ENCODE measurements at regions not wholly inside any gene's neighbourhood (a gene's known extent, or its start where the extent isn't known, plus 50 kb on each side); places are given as distances from the start of the nearest gene placed in this dataset.

DNA sequence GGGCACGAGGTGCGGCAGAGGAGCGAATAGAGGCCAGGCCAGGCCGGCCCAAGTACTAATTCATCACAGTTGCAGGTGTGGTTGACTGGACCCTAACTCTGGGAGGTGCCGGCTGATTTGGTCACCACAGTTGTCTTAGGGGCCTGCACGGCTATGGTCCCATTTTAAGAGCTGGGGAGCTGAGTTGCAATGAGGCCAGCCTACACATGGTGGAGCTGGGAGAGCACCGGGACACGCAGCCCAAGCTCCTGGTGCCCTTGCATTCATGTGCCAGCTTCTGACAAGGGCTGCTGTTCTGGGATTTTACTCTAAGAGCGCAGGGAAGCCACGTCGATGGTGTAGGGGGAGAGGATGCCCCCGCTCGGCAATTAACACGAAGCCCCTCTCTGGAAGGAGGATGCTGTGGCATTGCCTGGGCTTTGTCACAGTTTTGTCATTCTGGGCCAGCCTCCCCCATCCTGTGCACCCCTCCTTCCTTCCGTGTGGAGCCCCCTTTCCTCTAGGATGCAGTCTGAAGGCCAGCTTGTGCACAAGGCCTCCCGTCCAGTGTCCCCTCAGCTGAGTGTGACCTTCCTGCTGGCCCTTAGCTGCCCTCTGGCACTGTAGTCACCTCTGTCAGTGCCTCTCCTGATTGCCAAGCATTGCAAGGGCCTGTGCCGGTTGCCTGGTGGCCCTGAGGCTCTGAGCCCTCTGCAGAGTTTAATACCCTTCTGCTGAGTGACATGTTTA, 109.4 kb upstream of the C1QTNF9B start:
- peaks cover 7% of the 10 kb centered on the region for H3K4me1 ChIP-seq (ENCODE audit: control insufficient read depth, insufficient read depth, low read length)
- H3K27me3 ChIP-seq (ENCODE audit: control insufficient read depth, insufficient read depth, low read length, poor library complexity, severe bottlenecking), result no peaks in the 10 kb centered on the region
- H3K4me3 ChIP-seq (ENCODE audit: insufficient read depth, low read depth, low read length), result no peak overlapping the region
- H3K9me3 ChIP-seq (ENCODE audit: control insufficient read depth, low read length), result no peaks in the 10 kb centered on the region
- 90 to 94% methylated on average over 17 of the region's 17 CpGs for WGBS, 2 experiments
- H3K36me3 ChIP-seq (ENCODE audit: control insufficient read depth, insufficient read depth, low read length), result no peaks in the 10 kb centered on the region
- no peak overlapping the region for H3K27ac ChIP-seq (ENCODE audit: insufficient read depth, low read depth, low read length, poor library complexity, severe bottlenecking)

- Histone ChIP-seq H3K4me3 (ENCODE audit: insufficient read depth, low read depth, low read length) (no peak overlapping the region), H3K27ac (ENCODE audit: insufficient read depth, low read depth, low read length, poor library complexity, severe bottlenecking) (no peak overlapping the region), H3K36me3 (ENCODE audit: control insufficient read depth, insufficient read depth, low read length) (no peaks in the 10 kb centered on the region), H3K4me1 (ENCODE audit: control insufficient read depth, insufficient read depth, low read length) (peaks cover 7% of the 10 kb centered on the region), H3K9me3 (ENCODE audit: control insufficient read depth, low read length) (no peaks in the 10 kb centered on the region), H3K27me3 (ENCODE audit: control insufficient read depth, insufficient read depth, low read length, poor library complexity, severe bottlenecking) (no peaks in the 10 kb centered on the region)
- 95 to 96% methylated on average over 9 of the region's 9 CpGs for WGBS, 2 experiments
Measured at GRCh38 chr13:24007979-24008620, 110.8 kb upstream of the C1QTNF9B start.

GRCh38 chr13:24008679-24009078, 111.4 kb upstream of the C1QTNF9B start:
- no peaks in the 10 kb centered on the region for H3K9me3 ChIP-seq (ENCODE audit: control insufficient read depth, low read length)
- H3K27ac ChIP-seq (ENCODE audit: insufficient read depth, low read depth, low read length, poor library complexity, severe bottlenecking), result no peak overlapping the region
- no peaks in the 10 kb centered on the region for H3K27me3 ChIP-seq (ENCODE audit: control insufficient read depth, insufficient read depth, low read length, poor library complexity, severe bottlenecking)
- H3K4me3 ChIP-seq (ENCODE audit: insufficient read depth, low read depth, low read length), result no peak overlapping the region
- peaks cover 7% of the 10 kb centered on the region for H3K4me1 ChIP-seq (ENCODE audit: control insufficient read depth, insufficient read depth, low read length)
- 91 to 93% methylated on average over 3 of the region's 3 CpGs for WGBS, 2 experiments
- no peaks in the 10 kb centered on the region for H3K36me3 ChIP-seq (ENCODE audit: control insufficient read depth, insufficient read depth, low read length)

DNA sequence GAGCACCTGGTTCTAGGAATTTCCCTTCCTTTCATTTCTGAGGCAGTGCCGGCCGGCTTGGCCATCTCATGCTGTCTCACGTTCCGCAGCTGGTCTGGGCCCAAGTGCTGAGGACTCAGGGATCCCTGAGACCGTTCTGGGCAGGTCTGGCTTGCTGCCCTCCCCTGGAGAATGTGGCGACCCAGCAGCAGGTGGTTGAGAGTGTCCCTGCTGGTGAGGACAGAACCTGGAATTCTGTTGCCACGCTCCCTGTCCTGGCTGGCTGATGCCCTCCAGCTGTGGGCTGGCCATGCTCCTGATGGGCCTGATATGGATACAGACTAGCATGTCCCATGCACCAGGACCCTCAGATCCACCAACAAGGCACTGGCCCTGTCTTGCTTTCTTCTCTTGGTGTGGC, 114.0 kb upstream of the C1QTNF9B start:
- no peaks in the 10 kb centered on the region for H3K9me3 ChIP-seq (ENCODE audit: control insufficient read depth, low read length)
- H3K4me3 ChIP-seq (ENCODE audit: insufficient read depth, low read depth, low read length), result no peak overlapping the region
- WGBS, 2 experiments, result 90% methylated on average over 7 of the region's 7 CpGs
- no peaks in the 10 kb centered on the region for H3K4me1 ChIP-seq (ENCODE audit: control insufficient read depth, insufficient read depth, low read length)
- H3K36me3 ChIP-seq (ENCODE audit: control insufficient read depth, insufficient read depth, low read length), result no peaks in the 10 kb centered on the region
- no peak overlapping the region for H3K27ac ChIP-seq (ENCODE audit: insufficient read depth, low read depth, low read length, poor library complexity, severe bottlenecking)
- H3K27me3 ChIP-seq (ENCODE audit: control insufficient read depth, insufficient read depth, low read length, poor library complexity, severe bottlenecking), result no peaks in the 10 kb centered on the region

GRCh38 chr13:24012648-24013047, 115.3 kb upstream of the C1QTNF9B start:
- no peak overlapping the region for H3K27ac ChIP-seq (ENCODE audit: insufficient read depth, low read depth, low read length, poor library complexity, severe bottlenecking)
- no peak overlapping the region for H3K4me3 ChIP-seq (ENCODE audit: insufficient read depth, low read depth, low read length)
- WGBS, 2 experiments, result 90 to 92% methylated on average over 10 of the region's 10 CpGs
- H3K4me1 ChIP-seq (ENCODE audit: control insufficient read depth, insufficient read depth, low read length), result no peaks in the 10 kb centered on the region
- no peaks in the 10 kb centered on the region for H3K36me3 ChIP-seq (ENCODE audit: control insufficient read depth, insufficient read depth, low read length)
- H3K27me3 ChIP-seq (ENCODE audit: control insufficient read depth, insufficient read depth, low read length, poor library complexity, severe bottlenecking), result no peaks in the 10 kb centered on the region
- no peaks in the 10 kb centered on the region for H3K9me3 ChIP-seq (ENCODE audit: control insufficient read depth, low read length)

GRCh38 chr13:24013189-24013588, 115.9 kb upstream of the C1QTNF9B start:
- 88% methylated on average over 6 of the region's 6 CpGs for WGBS, 2 experiments
- H3K27ac ChIP-seq (ENCODE audit: insufficient read depth, low read depth, low read length, poor library complexity, severe bottlenecking), result no peak overlapping the region
- H3K9me3 ChIP-seq (ENCODE audit: control insufficient read depth, low read length), result no peaks in the 10 kb centered on the region
- H3K4me1 ChIP-seq (ENCODE audit: control insufficient read depth, insufficient read depth, low read length), result no peaks in the 10 kb centered on the region
- H3K4me3 ChIP-seq (ENCODE audit: insufficient read depth, low read depth, low read length), result no peak overlapping the region
- no peaks in the 10 kb centered on the region for H3K36me3 ChIP-seq (ENCODE audit: control insufficient read depth, insufficient read depth, low read length)
- no peaks in the 10 kb centered on the region for H3K27me3 ChIP-seq (ENCODE audit: control insufficient read depth, insufficient read depth, low read length, poor library complexity, severe bottlenecking)

DNA sequence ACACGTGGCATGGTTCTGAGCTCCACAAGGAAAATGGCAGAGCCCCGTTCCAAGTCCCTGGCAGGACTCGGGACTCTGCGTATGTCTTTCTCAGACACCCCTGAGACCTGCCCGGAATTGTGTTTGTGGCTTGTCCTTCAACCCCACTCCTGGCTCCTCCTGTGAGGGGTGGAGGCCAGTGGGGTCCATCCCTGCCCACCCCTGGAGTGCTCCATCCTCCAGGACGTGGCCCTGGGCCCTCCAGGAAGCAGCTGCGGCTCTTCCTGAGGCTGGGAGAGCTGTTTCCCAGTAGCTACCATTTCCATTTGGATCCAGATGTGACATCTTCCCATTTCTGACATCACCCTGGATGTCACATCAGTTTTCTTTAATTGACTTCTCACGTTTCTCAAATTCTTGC, 118.7 kb upstream of the C1QTNF9B start:
- Histone ChIP-seq H3K9me3 (ENCODE audit: control insufficient read depth, low read length) (no peaks in the 10 kb centered on the region), H3K4me3 (ENCODE audit: insufficient read depth, low read depth, low read length) (no peak overlapping the region), H3K27ac (ENCODE audit: insufficient read depth, low read depth, low read length, poor library complexity, severe bottlenecking) (no peak overlapping the region), H3K36me3 (ENCODE audit: control insufficient read depth, insufficient read depth, low read length) (no peaks in the 10 kb centered on the region), H3K27me3 (ENCODE audit: control insufficient read depth, insufficient read depth, low read length, poor library complexity, severe bottlenecking) (no peaks in the 10 kb centered on the region), H3K4me1 (ENCODE audit: control insufficient read depth, insufficient read depth, low read length) (no peaks in the 10 kb centered on the region)
- 93 to 94% methylated on average over 8 of the region's 8 CpGs for WGBS, 2 experiments

GRCh38 chr13:24022568-24022967, 125.3 kb upstream of the C1QTNF9B start:
- no peak overlapping the region for H3K27ac ChIP-seq (ENCODE audit: insufficient read depth, low read depth, low read length, poor library complexity, severe bottlenecking)

GRCh38 chr13:24023073-24023472, 125.8 kb upstream of the C1QTNF9B start:
- Histone ChIP-seq H3K27me3 (ENCODE audit: control insufficient read depth, insufficient read depth, low read length, poor library complexity, severe bottlenecking) (no peaks in the 10 kb centered on the region), H3K4me1 (ENCODE audit: control insufficient read depth, insufficient read depth, low read length) (no peaks in the 10 kb centered on the region), H3K36me3 (ENCODE audit: control insufficient read depth, insufficient read depth, low read length) (no peaks in the 10 kb centered on the region), H3K4me3 (ENCODE audit: insufficient read depth, low read depth, low read length) (no peak overlapping the region), H3K9me3 (ENCODE audit: control insufficient read depth, low read length) (no peaks in the 10 kb centered on the region), H3K27ac (ENCODE audit: insufficient read depth, low read depth, low read length, poor library complexity, severe bottlenecking) (no peak overlapping the region)
- 95% methylated on average over 1 of the region's 1 CpG; no CpG with 5 or more reads in 1 of the 2 experiments for WGBS, 2 experiments

More at GRCh38 chr13:24022568-24022967, 125.3 kb upstream of the C1QTNF9B start:
- Histone ChIP-seq H3K4me1 (ENCODE audit: control insufficient read depth, insufficient read depth, low read length) (no peaks in the 10 kb centered on the region), H3K4me3 (ENCODE audit: insufficient read depth, low read depth, low read length) (no peak overlapping the region), H3K36me3 (ENCODE audit: control insufficient read depth, insufficient read depth, low read length) (no peaks in the 10 kb centered on the region), H3K9me3 (ENCODE audit: control insufficient read depth, low read length) (no peaks in the 10 kb centered on the region), H3K27me3 (ENCODE audit: control insufficient read depth, insufficient read depth, low read length, poor library complexity, severe bottlenecking) (no peaks in the 10 kb centered on the region)

- no peaks in the 10 kb centered on the region for H3K36me3 ChIP-seq (ENCODE audit: control insufficient read depth, insufficient read depth, low read length)
- no peaks in the 10 kb centered on the region for H3K4me1 ChIP-seq (ENCODE audit: control insufficient read depth, insufficient read depth, low read length)
- no peaks in the 10 kb centered on the region for H3K9me3 ChIP-seq (ENCODE audit: control insufficient read depth, low read length)
- H3K4me3 ChIP-seq (ENCODE audit: insufficient read depth, low read depth, low read length), result no peak overlapping the region
- H3K27ac ChIP-seq (ENCODE audit: insufficient read depth, low read depth, low read length, poor library complexity, severe bottlenecking), result no peak overlapping the region
- 64 to 69% methylated on average over 4 of the region's 4 CpGs for WGBS, 2 experiments
- H3K27me3 ChIP-seq (ENCODE audit: control insufficient read depth, insufficient read depth, low read length, poor library complexity, severe bottlenecking), result no peaks in the 10 kb centered on the region
Measured at GRCh38 chr13:24027494-24027893, 130.2 kb upstream of the C1QTNF9B start.
